ENCODE measurements at regions not wholly inside any gene's neighbourhood (a gene's known extent, or its start where the extent isn't known, plus 50 kb on each side); places are given as distances from the start of the nearest gene placed in this dataset.
A peak's percentile ranks its signal among the peaks of the same experiment; 100 is the strongest.

DNA sequence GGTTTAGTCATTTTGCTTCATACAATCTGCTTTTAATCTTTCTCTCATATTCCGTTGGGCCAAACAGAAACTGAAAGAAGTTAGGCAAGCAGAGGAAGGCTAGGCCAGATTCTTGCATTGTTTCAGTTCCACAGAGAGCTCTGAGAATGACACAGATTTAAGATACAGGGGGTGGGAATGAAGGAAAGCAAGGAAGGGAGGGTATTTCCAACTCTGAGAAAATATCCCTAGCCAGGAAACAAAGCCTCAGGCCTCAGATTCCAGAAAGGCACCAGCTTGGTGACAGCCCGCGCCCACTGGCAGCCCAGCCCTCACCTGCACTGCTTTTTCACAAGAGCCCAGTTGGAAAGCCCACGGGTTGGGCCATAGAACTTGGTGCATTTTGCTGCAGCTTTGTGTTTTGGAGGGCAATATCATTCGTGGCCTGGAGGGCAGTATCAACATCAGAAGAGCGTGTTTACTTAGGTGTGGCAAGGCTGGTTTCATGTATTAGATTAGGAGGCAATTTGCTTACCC, 63.5 kb downstream of the ENC1 start:
- peak; percentile 17 for DNase-seq

DNA sequence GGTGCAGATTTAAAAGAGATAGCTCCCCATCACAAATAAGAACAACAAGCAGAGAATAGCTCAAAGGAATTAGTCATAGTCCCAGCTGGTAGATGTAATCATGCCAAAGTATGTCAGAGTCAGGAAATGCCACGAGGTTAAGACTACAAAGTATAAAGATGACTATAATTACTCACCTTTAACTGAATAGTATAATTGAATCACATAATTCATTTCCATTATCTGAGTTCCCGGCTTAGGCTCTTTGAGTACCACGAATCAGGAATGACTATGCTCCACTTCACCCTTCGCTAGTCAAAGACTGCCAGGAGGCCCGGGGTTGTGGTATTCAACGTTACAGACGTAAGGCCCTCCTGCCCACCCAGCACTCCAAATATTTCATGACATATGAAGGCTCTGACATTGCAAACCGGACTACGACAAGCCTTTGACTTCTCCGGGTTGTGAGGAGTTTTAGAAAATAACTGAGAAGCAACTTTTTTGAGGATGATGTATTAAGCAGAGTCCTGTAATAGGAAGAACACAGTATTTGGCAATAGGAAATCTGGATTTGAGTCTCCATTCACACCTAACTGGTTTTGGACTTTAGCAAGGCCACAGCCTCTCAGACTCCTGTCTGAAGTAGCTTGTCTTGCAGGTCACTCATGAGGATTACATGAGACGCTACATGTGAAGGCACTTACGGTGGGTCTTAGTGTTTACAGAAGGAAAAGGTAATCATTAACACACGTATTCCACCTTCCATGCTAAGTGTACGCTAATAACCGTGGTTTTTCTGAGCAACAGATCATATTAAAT, 64.6 kb downstream of the ENC1 start:
- peak; percentile 42 for DNase-seq

DNA sequence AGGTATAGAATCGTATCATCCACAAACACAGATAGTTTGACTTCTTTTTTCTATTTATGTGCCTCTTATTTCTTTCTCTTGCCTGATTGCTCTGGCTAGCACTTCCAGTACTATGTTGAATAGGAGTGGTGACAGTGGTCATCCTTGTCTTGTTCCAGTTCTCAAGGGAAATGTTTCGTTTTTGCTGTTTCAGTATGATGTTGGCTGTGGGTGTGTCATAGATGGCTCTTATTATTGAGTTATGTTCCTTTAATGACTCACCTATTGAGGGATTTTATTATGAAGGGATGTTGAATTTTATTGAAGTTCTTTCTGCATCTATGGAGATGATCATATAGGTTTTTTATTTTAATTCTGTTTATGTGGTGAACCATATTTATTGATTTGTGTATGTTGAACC, 70.3 kb downstream of the ENC1 start:
- no peak for DNase-seq

DNA sequence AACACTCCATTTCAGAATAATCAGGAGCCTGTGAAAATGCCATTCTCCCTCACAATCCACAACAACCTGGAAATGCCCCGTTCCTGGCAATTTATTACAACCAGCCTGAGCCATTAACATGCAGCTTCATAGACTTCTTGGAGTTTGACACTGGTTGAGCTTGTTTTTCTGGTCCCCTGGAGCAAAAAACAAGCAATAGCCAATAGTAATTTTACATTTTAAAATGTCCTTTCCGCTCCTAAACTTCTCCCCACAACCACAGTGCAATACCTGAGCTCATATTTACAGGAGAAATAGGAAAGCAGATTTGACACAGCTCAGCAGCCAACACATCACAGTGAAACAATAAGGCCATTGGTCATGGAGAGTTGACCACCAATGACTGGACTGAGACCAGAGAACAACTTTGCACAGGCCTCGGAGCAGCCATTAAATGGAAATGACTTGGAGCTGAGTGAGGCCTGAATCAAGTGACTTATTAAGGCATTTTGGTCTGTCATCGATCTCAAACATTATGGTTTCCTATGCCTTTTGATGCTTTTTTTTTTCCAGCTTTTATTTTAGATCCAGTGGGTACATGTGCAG, 73.0 kb downstream of the ENC1 start:
- no peak for DNase-seq

DNA sequence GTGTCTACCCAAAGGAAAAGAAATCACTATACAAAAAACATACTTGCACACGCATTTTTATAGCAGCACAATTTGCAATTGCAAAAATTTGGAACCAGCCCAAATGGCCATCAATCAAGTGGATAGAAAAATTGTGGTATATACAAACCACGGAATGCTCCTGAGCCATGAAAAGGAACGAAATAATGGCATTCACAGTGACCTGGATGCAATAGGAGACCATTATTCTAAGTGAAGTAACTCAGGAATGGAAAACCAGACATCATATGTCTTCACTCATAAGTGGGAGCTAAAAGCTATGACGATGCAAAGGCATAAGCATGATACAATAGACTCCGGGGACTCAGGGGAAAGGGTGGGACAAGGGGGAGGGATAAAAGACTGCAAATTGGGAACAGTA, 78.4 kb downstream of the ENC1 start:
- no peak for DNase-seq

DNA sequence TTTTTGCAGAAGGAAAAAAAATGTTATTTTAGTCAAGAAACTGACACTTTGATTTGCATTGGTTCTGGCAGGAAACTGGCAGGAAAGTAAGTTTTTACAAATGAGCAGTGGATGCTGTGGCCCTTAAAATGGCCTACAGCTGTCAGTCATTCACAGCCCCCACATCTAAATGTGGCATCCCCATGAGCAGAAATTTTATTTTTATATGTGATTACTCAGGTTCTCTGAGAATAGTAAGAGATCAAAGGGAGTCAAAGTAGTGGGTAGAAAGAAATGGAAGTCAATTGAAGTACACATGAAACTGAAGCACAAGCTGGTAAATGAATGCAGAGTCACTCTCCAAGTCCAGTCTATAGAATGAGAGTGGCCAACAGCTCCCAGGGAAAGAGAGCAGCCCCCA, 80.3 kb downstream of the ENC1 start:
- DNase-seq: no peak

DNA sequence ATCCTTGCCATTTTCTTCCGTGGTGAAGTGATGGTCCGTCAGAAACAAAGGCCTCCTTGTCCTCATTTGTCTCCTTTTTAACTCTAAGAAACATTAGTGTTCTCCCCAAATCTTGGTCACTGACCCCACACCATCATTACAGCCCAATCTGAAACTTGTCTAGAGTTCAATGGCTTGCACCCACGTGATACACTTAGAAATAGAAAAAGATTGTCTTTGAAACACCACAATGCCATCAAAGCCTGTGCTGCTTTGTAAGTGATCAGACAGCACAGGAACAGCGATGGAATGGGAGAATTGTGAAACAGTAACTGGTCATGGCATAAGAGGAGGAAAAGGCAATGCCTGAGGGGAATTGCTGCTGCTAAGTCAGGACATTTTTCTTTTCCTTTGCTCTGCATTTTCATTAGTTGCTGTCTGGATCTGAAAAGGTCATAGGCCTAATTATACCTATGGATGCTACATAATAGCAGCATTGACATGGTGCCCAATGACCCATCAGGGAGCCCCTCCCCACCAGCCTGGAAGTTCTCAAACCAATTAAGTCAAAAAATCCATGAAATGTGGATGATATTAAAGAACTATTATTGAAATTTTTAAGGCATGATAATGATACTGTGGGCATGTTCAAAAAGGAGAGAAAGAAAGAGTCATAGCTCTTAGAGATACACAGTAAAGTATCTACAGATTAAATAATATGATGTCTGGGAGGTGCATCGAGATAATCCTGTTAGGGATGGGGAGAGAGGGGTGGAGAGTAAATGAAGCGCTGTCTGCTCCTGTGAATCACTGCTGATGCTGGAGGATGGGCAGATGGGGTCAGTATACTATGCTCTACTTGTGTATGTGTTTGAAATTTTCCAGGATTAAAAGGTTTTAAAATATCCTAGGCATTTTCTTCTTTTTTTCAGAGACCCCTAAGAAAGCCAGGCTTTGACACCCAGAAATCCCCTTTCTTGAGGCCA, 83.6 kb downstream of the ENC1 start:
- DNase-seq: no peak

DNA sequence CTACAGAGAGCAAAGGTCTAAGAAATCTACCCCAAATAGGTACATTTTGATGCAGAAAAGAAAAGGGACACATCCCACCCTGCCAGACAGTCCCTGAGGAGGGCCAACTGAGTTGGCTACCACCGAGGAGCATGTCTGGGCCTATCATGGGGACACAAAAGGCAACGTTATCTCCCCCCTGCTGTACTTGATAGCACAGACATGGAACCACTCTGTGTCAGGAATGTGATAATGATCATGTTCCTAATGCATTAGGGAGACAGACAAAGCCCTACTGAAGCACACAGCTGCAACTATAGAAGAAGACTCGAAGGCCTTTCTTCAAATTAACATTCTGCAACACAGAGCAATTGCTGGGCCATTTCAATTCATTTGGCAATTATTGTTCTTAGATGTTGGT, 84.5 kb downstream of the ENC1 start:
- DNase-seq: no peak

DNA sequence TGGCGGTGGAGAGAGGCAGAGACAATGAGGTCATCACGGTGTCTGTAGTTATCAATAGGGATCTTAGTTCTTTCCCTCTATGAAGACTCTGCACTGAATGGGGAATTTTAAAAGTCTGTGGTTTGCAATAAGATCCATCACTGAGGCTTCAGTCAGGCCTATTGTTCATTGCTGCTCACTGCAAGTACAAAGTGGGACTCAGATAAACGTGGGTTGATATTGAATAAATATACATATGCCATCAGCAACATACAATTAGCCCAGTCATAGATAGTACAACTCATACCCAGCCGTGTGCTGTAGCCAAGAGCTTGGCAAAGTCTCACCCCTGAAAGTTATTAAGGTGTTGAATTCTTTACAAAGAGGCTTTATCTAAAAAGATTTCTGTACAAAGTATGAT, 88.4 kb downstream of the ENC1 start:
- no peak for DNase-seq

DNA sequence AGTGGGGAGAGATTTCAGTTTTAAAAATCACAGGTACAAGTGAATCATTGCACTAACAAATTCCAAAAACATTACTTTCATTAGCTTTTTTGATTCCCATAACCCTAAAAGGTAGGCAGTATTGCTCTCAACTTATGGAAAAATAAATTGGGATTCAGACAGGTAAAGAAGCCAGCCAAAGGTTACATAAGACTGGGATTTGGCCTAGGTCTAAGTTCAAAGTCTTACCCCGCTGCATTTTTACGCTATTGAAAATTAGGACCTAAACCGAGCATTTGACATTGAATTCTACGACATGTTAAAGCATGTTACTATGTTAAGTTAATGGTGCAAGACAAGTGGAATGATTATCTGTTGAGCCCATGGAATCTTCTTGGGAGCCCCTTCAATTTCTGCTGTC, 89.6 kb downstream of the ENC1 start:
- DNase-seq: no peak

DNA sequence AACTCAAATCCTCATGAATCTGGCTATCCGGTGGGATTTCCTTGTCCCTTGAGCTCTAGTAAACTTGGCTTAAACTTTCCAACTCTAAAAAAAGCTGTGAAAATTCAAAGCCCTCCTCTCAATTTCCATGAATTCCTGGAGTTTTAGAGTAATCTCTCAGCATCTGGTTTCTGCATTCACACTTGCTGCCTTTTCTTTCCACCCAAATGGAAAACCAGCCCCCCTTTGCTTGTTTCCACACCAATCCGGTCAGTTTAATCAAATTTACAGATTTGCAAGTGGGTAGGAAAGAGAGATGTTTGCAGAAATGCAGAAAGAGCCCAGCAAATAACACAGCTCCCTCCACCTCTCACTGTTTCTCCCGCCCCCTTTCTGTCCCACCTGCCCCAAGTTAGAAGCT, 91.1 kb downstream of the ENC1 start:
- no peak for DNase-seq

DNA sequence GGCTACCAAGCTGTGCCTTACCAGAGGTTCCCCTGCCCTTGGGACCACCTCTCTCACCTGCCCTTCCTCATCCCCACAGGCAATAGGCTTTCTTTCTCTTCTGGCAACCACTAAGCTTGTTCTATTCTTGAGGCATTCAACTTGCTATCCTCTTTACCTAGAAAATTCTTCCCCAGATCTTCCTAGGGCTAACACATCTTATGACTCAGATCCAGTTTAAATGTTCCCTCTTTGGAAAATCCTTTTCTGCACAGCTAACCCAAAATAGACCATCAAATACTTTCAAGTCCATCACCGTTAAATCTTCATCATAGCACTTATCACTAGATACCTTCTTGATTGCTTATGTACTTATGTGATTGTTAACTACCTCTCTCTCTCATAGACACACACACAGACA, 93.7 kb downstream of the ENC1 start:
- DNase-seq: no peak

DNA sequence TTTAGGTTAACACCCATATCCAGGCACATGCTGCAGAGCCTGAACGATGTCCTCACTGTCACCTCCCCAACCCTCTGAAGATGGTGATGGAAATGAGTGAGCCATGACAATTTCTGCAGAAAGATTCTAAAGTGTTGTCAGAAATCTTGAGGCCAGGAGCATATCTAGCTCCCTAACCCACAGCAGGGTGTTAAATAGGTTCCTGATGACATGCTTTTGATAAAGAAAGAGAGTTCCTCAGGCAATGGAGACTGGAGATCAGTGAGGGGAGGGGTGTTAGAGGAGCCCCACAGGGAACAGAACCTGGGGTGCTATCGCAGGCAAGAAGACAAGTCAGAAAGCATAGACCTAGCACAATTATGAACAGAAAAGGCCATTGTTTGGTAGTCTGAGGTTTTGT, 95.7 kb downstream of the ENC1 start:
- DNase-seq: no peak

DNA sequence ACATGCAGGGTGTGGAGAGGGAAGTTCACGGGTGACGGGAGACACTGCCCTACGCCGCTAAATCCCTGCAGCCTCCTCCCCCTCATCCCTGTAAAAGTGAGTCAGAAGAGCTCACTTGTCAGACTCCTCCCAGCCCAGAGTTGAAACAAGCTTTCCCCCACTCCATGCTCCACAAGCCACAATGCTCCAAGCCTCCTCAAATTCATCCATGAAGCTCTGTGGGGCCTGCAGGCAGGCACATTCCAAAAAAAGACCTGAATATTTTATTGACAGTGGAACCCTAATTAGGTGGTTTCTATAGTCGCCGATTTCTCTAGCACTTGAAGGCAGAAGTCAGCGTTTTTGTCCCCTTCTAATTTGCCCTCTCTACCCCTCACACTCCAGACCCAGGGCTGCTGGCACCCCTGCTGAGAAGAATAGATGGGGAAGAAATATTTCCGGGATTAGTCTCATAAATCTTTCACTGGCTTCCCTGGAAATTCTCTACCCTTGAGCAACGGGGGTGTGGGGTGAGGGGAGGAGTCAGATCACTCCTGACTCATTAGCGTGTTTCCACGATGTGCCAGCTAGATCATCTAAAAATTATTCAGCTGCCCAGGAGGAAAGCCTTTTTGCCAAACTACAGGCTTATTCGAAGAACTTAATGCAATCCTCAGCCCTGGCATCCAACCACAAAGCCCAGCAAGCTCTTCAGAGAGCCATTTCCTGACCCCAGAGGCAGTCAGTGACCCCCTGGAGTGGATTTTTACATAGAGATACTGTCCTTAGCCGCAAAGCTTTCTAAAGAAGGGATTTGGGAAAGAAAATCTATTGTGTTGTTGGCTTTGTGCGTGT, 97.1 kb downstream of the ENC1 start:
- no peak for DNase-seq

DNA sequence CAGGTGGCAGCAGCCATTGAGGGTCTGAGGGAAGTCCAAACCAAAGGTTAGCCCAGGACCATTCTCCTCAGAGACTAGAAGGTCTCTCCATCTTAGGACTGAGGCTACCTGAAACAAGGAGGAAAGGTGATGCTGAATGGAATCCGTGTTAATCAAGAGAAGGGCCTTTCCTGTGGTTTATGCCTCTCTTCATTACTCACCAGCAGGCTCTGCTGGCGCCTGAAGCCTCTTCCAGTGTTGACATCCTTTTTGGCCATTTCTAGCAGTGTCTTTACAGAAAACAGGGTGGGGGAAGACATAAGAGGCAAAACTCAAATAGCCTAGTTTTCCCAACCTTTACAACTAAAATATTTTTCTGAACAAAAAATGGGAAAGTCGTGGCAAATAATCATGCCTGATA, 98.0 kb downstream of the ENC1 start:
- DNase-seq: no peak

DNA sequence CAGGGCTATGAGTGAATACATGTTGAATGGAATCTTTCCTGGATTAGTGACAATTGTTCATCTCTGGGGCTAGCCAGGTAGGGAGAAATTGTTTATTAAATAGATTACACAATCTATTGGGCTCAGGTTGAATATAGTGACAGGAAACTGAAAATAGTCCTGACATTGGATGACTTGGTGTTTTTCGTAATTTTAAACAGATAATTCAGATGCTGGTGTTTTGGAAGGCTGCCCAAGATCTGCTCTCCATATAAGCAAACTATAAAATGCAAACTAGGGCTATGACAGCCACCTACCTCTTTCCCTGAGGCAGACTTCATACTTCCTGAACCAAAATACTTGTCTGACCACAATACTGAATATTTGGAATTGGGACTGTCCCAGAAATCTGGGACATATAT, 99.1 kb downstream of the ENC1 start:
- DNase-seq: no peak

DNA sequence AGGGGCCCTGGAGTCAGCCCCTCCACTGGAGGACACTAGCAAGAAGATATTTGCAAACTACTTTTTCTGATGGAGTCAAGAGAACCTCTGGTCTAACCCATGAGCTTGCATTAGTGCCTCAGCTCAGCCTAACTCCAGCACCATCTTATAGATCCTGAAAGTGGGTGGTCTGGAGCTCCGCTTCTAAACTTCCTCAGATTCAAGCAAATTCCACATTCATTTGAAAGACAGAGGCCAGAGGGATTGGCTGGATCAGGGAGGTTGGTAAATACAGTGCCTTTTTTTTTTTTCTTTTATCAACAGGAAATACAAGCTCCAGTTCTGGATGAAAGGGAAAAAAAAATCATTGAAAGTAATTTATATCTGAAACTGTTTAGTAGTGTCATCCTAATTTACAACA, 99.9 kb downstream of the ENC1 start:
- DNase-seq: no peak

DNA sequence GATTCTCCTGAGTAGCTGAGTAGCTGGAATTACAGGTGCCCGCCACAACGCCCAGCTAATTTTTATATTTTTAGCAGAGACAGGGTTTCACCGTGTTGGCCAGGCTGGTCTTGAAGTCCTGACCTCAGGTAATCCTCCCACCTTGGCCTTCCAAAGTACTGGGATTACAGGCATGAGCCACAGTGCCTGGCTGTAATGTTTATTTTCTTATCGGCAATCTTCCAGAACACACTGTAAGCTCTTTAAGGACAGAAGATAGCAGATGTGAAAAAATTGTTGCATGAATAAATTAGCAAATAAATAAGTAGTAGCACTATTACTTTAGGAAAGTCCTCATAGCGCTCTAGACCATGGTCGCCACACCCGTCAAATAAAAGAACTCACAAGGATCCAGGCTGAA, 100.5 kb downstream of the ENC1 start:
- no peak for DNase-seq

DNA sequence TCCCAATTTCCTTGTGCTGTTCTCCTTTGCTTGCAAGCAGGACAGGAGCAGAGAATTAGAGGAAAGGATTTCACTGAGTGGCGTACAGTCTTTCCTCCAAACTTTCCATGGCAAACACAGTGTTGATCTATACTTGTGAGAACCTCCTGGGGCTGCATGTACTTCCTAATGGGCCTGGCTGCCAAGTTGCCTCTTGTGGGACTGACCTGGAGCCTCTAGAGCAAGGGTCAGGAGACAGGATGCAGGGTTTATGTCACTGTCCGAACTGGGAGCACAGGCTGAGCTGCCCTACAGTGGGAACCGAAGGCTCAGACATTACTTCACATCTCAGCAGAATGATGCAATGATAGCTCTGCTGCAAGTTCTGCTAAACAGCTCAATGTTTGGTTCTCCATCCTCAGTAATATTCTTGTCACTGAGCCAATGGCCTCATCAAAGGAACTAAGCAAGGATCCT, 102.3 kb downstream of the ENC1 start:
- DNase-seq: no peak

DNA sequence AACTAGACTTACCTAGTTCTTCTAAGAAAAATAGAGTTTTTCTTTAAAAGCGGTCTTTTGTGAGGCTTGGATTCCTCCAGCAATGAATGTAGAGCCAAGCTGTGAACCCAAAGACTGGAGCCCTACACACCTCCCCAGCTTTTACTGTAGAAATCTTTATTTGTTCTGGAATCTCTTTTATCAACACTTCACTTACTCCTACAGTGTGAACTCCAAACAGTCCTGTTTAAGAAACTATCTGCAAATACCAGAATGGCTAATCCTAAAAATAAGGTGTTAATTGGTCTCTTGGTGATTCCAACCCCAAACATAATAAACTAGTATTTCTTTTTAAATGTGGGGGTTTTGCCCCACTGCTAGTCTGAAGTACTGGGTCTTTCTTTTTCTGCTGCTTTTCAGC, 103.9 kb downstream of the ENC1 start:
- DNase-seq: no peak

DNA sequence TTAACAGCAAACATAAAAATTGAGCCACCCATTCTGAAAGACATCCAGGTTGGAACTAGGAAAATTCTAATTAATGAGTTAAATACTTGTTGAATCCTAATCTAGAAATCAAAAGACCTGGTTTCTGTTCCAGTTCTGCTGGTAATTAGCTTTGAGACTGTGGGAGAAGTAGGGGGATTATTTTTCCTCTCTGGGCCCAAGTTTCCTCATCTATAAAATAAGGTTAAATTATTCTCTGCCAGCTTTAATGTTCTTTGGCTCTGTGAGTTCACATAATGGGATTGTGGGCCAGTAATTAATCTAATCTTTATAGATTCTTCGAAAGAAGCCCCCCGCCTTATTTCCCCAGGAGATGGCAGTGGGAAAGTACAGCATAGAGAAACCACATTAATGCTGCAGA, 104.6 kb downstream of the ENC1 start:
- DNase-seq: no peak

DNA sequence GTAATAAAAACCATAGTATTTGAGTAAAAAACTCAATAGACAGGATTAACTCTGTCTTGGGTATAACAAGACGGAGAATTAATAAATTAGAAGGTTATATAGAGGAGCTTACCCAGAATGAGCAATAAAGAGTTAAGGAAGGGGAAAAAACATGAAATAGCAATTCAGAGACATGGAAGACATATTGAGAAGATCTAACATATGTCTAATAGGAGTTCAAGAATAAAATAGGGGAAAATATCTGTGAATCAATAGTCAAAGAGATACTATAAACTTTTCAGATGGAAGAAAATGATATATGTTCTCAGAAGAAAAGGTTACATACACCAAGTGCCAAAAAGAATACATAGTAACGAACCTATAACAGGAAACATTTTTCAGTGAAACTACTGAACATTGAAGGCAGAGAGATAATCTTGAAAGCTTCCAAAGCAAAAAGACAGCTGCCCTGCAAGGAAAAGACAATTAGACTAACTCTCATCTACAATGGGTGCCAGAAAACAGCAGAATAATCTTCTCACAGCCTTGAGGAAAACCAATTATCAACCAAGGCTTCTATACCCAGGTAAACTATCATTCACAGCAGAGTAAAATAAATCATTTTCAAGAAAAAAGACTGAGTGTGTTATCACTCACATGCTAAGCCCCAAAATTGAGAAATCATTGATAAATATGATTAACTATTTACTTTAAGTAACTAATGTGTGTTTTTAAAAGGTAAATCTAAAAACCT, 106.0 kb downstream of the ENC1 start:
- no peak for DNase-seq
